Osteoblast (primary cell): ENCODE measurements at regions not wholly inside any gene's neighbourhood (a gene's known extent, or its start where the extent isn't known, plus 50 kb on each side); places are given as distances from the start of the nearest gene placed in this dataset.

Experiments used
- DNase-seq: peaks from one replicate; pipeline ENCODE4 v3.0.0; 2011; ENCODE audit warnings: low spot score, mixed read lengths; ENCODE audit not compliant: insufficient read length; ENCODE audit errors: missing footprints
- H2AFZ ChIP-seq: 2 replicates; pipeline ENCODE4 v1.6.0; 2011; ENCODE audit warnings: mild to moderate bottlenecking, low read length
- H3K27ac ChIP-seq: 2 replicates; pipeline ENCODE4 v1.5.1; 2011; ENCODE audit warnings: mild to moderate bottlenecking, low read depth, low read length, moderate library complexity
- H3K27me3 ChIP-seq: 2 replicates; pipeline ENCODE4 v1.6.0; 2012; ENCODE audit warnings: mild to moderate bottlenecking, control low read depth, inconsistent platforms, low read length, moderate library complexity; ENCODE audit not compliant: insufficient read depth
- H3K36me3 ChIP-seq: 2 replicates; pipeline ENCODE4 v1.5.1; 2011; ENCODE audit warnings: mild to moderate bottlenecking, low read length, control low read depth, moderate library complexity; ENCODE audit not compliant: insufficient read depth
- H3K4me1 ChIP-seq: 2 replicates; pipeline ENCODE4 v1.5.1; 2011; ENCODE audit warnings: mild to moderate bottlenecking, low read length, control low read depth, moderate library complexity; ENCODE audit not compliant: insufficient read depth
- H3K4me2 ChIP-seq: 2 replicates; pipeline ENCODE4 v1.6.0; 2011; ENCODE audit warnings: mild to moderate bottlenecking, low read length; ENCODE audit not compliant: insufficient read depth
- H3K4me3 ChIP-seq: fragments of 200-600 bp; sonication (generic); 3 replicates; pipeline ENCODE4 v1.5.1; 2012; ENCODE audit warnings: mild to moderate bottlenecking, low read length, inconsistent platforms; ENCODE audit not compliant: insufficient read depth
- H3K79me2 ChIP-seq: 2 replicates; pipeline ENCODE4 v1.6.0; 2012; ENCODE audit warnings: mild to moderate bottlenecking, low read length, control low read depth, inconsistent platforms; ENCODE audit not compliant: insufficient read depth
- H3K9me3 ChIP-seq: 2 replicates; pipeline ENCODE4 v1.5.1; 2011; ENCODE audit warnings: low read depth, low read length, control low read depth
- H4K20me1 ChIP-seq: 2 replicates; pipeline ENCODE4 v1.6.0; 2012; ENCODE audit warnings: mild to moderate bottlenecking, low read length, control low read depth; ENCODE audit not compliant: insufficient read depth
- CTCF ChIP-seq: IDR thresholded peaks from 2 replicates; pipeline ENCODE4 v1.5.1; 2011; ENCODE audit warnings: mild to moderate bottlenecking, low read depth, low read length, moderate library complexity; ENCODE audit errors: extremely low read depth

GRCh38 chr11:80958987-80959386 is 1518.2 kb upstream of the TENM4 start:
- Histone ChIP-seq H3K9me3 (no peaks in the 10 kb centered on the region), H2AFZ (no peak overlapping the region), H3K36me3 (no peaks in the 10 kb centered on the region), H4K20me1 (no peaks in the 10 kb centered on the region), H3K27ac (no peak overlapping the region), H3K27me3 (no peaks in the 10 kb centered on the region), H3K79me2 (no peaks in the 10 kb centered on the region), H3K4me1 (no peaks in the 10 kb centered on the region), H3K4me2 (no peak overlapping the region), H3K4me3 (no peak overlapping the region)
- no peak for DNase-seq
- no peak for TF ChIP-seq CTCF

GRCh38 chr11:80958361-80958760 is 1517.5 kb upstream of the TENM4 start:
- H4K20me1 ChIP-seq: no peaks in the 10 kb centered on the region
- no peaks in the 10 kb centered on the region for H3K27me3 ChIP-seq
- no peak overlapping the region for H3K4me2 ChIP-seq
- H3K9me3 ChIP-seq: no peaks in the 10 kb centered on the region
- no peaks in the 10 kb centered on the region for H3K79me2 ChIP-seq
- H3K27ac ChIP-seq: no peak overlapping the region
- no peak for TF ChIP-seq CTCF
- no peaks in the 10 kb centered on the region for H3K4me1 ChIP-seq
- H2AFZ ChIP-seq: no peak overlapping the region
- H3K36me3 ChIP-seq: no peaks in the 10 kb centered on the region
- H3K4me3 ChIP-seq: no peak overlapping the region
- DNase-seq: peak; percentile 25

- Histone ChIP-seq H2AFZ (no peak overlapping the region), H3K36me3 (no peaks in the 10 kb centered on the region), H3K9me3 (no peaks in the 10 kb centered on the region), H3K4me3 (no peak overlapping the region), H3K4me2 (no peak overlapping the region), H3K27me3 (no peaks in the 10 kb centered on the region), H3K4me1 (no peaks in the 10 kb centered on the region), H3K79me2 (no peaks in the 10 kb centered on the region), H4K20me1 (no peaks in the 10 kb centered on the region), H3K27ac (no peak overlapping the region)
- DNase-seq: no peak
- no peak for TF ChIP-seq CTCF
These were observed 1514.8 kb upstream of the TENM4 start for GRCh38 chr11:80955588-80955987.

GRCh38 chr11:80948781-80949180 is 1508.0 kb upstream of the TENM4 start:
- H4K20me1 ChIP-seq: no peaks in the 10 kb centered on the region
- H3K4me1 ChIP-seq: no peaks in the 10 kb centered on the region
- H3K27ac ChIP-seq: no peak overlapping the region
- no peaks in the 10 kb centered on the region for H3K27me3 ChIP-seq
- peaks cover 2% of the 10 kb centered on the region for H3K9me3 ChIP-seq
- H3K4me2 ChIP-seq: no peak overlapping the region
- no peak for TF ChIP-seq CTCF
- H3K4me3 ChIP-seq: no peak overlapping the region
- H2AFZ ChIP-seq: no peak overlapping the region
- no peak for DNase-seq
- H3K36me3 ChIP-seq: no peaks in the 10 kb centered on the region
- no peaks in the 10 kb centered on the region for H3K79me2 ChIP-seq
